Renal cortical epithelial cell (primary cell): ENCODE measurements at regions not wholly inside any gene's neighbourhood (a gene's known extent, or its start where the extent isn't known, plus 50 kb on each side); places are given as distances from the start of the nearest gene placed in this dataset.
A peak's percentile ranks its signal among the peaks of the same experiment; 100 is the strongest.
"Not testable (repeated sequence)": the region's sequence is repeated elsewhere in the genome, so short reads cannot be mapped to it uniquely, and the experiment has no call there.

Source experiments
- DNase-seq: peaks from one replicate; pipeline ENCODE4 v3.0.0-alpha.2; 2011; ENCODE audit warnings: low read depth

DNA sequence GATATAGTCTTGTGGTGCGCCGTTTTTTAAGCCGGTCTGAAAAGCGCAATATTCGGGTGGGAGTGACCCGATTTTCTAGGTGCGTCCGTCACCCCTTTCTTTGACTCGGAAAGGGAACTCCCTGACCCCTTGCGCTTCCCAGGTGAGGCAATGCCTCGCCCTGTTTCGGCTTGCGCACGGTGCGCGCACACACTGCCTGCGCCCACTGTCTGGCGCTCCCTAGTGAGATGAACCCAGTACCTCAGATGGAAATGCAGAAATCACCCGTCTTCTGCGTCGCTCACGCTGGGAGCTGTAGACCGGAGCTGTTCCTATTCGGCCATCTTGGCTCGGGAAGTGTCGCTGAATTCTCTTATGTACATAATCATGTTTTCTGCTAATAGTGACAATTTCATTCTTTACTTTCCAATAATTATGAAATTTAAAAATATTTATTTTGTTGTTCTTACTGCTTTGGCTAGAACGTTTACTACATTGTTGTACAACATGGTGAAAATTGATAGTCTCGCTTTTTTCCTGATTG lies 61.2 kb upstream of the MINDY3 start:
- not testable (repeated sequence) for DNase-seq

DNA sequence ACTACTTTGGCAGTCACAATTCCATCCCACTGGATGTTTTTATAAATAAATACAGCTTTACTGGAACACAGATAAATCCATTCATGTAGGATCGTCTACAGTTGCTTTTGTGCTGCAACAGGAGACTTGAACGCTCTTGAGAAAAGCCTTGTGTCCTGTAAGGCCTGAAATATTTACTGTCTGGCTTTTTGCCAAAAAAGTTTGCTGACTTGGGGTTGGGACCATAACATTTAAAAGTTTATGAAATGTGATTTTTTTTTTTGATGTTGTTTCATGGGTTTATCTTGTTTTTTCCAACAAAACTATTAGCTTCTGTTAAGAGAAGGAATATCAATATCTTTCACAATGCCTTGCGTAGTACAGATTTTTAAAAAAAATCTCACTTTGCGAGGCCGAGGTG lies 71.1 kb upstream of the MINDY3 start:
- no peak for DNase-seq

DNA sequence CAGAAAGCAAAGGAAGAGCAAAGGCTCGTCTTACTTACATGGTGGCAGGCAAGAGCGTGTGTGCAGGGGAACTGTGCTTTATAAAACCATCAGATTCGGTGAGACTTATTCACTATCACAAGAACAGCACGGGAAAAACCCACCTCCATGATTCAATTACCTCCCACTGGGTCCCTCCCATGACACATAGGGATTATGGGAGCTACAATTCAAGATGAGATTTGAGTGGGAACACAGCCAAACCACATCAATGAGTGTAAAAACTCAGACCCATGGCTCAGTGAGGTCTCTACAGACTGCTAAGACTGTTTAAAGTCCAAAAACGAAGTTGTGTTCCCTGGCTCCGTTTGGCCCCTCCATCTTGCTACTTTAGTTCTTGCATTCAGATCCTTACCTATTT lies 79.2 kb upstream of the MINDY3 start:
- not testable (repeated sequence) for DNase-seq

DNA sequence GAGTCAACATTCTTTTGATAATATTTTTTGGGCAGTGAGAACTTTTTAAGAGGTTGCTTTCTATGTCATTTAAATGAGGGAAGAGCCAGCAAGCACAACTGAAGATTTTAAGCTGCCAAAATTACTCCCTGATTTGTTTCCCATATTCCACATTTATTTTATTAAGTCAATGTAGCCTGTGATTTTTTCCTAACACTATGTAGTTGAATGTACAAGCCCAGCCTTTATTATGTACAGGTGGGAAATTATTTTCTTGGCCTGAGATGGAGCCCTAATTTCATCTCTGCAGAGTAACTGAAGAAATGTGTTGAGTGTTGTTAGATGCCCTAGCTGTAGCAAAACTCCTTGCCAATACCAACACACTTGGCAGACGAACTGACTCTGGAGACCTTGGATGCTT lies 83.1 kb upstream of the MINDY3 start:
- DNase-seq = no peak

DNA sequence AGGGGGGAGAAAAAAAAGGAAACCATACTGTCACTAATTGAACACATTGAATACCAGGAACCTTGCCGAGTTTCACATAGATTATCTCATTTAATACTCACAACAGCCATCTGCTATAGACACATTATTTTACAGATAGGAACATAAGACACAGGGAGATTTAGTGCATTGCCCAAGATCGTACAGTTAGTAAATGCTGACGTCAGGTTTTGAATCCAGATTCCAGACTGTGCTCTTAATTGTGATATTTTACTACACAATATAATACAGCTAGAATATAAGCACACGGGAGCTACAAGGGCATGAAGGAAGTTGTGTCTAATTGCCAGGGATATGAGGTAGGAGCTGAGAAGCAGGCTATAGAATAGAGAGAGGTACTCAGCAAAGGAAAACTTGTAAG lies 93.9 kb upstream of the MINDY3 start:
- no peak for DNase-seq

DNA sequence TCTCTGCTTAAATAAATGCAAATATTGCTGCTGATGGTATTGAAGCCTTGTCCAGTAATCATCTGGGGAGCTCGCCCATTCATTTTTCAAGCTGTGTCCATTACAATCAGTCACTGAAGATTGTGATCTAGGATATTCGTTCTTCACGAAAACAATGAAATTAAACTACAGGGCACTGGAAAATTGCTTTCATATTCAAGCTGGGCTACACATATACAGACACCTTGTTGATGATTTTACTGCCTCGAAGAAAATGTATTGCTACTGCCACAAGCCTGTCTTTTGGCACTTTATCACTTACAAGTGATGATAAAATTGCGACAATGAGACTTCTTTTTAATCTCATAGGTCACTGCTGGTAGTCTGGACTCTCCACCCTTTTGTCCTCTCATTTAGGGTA lies 100.0 kb upstream of the MINDY3 start:
- DNase-seq = no peak

DNA sequence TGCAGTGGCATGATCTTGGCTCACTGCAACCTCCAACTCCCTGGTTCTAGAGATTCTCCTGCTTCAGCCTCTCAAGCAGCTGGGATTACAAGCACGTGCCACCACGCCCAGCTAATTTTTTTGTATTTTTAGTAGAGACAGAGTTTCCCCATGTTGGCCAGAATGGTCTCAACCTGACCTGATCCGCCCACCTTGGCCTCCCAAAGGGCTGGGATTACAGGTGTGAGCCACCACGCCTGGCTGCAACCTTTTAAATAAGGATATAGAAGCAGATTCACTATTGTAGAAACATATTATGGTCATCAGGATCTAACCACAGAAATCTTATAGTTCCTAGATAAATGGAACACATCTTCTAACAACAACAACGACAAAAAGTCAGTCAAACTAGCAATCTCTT lies 112.4 kb upstream of the MINDY3 start:
- DNase-seq = not testable (repeated sequence)

DNA sequence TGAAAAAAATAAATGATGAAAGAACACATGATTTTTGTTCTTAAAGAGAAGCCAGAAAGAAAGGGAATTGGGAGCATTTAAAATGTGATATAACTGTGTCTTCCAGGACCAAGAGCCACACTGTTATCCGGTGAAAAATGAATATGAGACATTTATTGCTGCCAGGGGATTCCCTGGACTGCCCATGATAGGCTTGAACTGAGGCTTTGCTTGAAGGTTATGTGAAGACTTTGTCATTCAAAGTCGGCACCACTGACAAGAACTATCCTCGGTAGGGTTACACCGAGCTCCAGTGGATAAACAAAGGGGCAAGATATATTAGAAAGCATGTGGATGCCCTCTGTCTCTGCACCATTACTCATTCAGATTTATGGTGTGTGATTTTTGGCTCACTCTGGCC lies 125.4 kb upstream of the MINDY3 start:
- no peak for DNase-seq

DNA sequence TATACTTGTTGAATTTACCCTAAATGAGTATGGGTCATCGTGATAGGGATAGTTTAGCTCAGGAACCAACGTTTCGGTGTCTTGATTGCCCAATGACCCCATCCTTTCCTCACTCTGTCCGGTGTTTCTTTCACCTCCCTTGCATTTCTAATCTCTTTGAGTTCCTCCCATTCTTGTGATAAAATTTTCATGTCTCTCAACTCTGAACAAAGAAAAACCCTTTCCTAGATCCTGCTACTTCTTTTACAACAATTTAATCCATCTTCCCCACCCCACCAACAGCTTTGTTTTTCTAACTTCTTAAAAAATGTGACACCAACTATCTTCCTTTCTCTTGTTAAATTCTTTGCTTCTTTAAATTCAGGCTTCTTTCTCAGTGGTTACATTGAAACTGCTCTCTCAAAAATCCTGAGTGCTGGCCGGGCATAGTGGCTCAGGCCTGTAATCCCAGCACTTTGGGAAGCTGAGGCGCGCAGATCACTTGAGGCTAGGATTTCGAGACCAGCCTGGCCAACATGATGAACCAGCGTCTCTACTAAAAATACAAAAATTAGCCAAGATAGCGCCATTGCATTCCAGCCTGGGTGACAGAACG lies 130.3 kb upstream of the MINDY3 start:
- DNase-seq = no peak

DNA sequence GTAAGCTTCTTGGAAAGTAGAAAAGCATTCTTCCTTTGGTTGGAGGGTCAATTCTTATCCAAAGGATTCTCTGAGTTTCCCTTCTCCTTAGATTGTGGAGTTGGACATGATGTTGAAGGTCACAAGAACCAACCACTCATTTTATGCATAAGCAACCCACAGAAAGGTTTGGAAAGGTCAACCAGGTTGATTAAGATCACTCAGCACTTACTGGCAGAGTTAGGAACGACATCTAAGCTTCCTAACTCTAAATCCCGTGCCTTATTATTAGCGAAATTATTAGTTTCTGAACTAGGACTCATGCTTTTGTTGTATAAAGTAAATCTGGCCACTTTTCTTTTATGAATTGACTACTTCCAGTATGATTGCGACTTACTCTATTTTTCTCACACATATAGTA lies 137.0 kb upstream of the MINDY3 start:
- DNase-seq = no peak

DNA sequence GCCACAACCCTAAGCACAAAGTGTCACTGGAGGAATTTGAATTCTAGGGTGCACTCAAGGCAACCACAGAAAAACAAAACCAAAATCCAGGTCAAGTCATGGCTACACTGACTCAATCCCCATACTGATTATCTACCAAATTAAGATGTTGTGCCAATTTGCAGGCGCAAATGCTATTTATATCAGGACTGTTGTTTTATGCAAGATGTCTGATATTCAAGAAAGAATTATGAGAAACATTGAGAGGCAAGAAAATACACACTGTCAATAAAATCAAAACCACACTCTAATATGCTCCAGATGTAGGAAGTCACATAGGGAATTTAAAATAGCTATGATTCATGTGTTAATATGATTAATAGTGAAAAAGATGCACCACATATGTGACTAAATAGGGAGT lies 141.3 kb upstream of the MINDY3 start:
- no peak for DNase-seq

DNA sequence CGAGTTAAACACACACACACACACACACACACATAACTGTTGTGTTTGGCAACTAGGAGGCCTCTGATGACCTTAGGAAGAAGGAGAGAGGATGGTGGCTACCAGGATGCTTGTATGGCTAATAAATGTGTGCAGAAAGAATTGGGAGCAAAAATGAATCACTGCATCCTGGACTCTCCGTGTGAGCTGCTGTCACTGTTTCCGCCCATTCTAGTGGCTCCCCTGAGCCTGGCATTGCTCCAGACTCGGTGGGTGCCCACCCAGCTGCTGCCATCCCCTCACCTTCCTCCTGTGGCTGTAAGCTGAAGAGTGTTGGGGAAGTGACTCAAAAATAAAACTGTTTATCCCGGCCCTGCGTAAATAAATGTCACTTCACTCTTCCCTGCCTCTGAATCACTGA lies 149.5 kb upstream of the MINDY3 start:
- DNase-seq = no peak

DNA sequence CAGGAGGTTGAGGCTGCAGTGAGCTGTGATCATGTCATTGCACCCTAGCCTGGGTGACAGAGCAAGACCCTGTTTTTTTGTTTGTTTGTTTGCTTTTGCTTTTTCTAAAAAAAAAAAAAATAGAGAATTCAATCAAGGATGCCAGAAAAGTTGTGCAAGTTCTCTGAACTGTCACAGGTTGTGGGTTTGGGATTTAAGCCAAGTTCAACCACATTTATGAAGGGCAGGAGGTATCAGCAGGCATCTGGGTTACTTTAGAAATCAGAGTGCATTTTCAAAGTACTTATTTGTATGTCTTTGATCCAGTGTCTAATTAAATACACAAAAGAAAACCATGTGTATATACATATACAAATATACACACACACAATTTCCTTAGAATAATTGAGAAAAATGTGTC lies 151.2 kb upstream of the MINDY3 start:
- peak; percentile 13 for DNase-seq

DNA sequence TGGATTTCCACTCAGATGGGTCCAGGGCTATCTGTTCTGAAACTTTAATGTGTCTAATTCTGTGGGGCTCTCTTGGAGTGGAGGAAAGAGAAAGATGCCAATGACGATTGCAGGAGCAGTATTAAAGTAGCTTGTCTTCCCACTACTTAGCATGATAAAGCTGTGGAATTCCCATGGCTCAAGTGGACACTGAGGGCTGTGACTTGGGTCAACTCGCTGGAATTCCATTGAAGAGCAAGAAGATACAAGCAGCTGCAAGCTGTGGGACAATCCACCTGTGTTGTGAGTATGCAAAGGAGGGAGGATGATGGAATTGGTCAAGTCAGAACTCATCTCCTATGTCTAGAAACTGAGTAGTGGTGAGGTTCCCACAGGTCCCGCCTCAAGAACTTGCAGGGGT lies 154.2 kb upstream of the MINDY3 start:
- no peak for DNase-seq

DNA sequence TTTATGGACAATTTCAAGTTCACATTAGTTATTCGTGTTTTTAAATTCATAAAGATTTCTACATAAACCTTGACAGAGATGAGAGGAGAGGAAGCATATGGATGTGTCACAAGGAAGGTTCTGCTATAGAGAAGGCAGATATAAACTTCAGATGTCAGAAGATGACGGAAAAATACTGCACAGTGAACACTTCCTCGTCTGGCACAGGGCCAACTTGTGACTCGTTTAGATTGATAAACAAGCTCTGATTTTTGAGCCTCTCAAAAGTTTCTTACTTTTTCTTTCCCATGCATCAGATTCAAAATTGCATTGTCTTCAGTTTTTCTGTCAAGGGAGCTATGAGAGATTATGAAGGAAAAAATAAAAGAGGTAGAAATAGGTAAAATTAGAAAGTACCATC lies 156.4 kb upstream of the MINDY3 start:
- DNase-seq = no peak

DNA sequence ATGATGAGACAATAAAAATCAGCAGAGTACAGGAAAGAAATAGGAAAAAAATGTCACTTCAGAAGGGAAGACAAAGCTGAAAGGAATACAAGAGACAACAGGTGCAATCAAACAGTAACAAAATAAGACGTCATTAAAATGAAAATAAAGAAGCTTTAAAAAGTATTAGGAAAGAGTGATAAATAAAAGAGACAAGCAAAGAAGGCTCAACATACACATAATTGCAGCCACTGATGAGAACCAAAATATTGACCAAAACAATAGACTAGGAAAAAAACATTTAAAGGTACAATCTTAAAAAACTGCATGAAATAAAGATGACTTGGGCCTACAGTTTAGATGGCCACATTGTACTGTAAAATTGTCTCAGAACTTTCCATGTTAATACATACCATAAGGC lies 160.5 kb upstream of the MINDY3 start:
- DNase-seq = no peak

DNA sequence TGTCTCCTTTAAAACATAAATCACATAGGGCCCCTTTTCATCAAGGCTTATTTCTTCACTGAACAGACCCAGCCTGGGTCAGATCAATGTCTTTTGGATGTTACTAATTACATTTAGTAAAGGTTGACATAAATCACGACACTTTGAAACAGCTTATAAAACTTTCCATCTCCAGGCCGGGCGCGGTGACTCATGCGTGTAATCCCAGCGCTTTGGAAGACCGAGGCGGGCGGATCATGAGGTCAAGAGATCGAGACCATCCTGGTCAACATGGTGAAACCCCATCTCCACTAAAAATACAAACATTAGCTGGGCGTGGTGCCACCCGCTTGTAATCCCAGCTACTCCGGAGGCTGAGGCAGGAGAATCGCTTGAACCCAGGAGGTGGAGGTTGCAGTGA lies 166.5 kb upstream of the MINDY3 start:
- not testable (repeated sequence) for DNase-seq

DNA sequence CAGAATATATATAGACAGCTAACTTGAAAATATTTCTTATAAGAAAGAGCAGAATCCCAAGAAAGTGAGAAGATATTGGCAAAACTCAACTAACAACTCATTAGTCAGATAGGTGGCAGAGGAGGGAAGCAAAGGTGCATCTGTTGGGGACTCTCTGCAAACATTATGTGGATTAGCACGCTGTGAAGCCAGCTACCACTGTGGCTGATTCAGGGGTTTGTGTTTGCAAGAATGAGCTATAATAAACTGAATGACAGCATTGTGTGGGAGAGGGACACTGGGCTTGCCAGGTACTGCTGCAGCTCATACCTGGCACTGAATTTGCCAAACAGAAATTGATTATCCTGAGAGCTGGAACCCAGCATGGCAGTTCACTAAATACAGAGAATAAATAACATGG lies 170.3 kb upstream of the MINDY3 start:
- no peak for DNase-seq

DNA sequence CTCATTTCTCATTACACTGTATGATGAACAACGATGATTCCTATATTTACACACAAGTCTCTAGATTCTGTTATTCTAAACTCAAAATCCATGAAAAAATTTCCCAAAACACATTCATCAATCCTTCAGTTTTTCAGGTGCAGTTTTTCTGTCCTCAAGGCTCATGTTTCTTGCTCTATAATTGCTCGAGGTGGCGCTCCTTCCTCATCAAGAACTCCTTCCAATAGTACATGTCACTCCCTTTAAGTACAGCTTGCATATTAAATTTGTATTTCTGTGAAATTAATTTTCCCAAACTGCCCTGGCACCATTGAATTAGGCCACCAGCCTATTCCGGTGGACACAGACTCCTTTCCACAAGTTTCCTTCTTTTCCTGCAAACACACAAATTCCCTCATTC lies 188.7 kb upstream of the MINDY3 start:
- DNase-seq = no peak

DNA sequence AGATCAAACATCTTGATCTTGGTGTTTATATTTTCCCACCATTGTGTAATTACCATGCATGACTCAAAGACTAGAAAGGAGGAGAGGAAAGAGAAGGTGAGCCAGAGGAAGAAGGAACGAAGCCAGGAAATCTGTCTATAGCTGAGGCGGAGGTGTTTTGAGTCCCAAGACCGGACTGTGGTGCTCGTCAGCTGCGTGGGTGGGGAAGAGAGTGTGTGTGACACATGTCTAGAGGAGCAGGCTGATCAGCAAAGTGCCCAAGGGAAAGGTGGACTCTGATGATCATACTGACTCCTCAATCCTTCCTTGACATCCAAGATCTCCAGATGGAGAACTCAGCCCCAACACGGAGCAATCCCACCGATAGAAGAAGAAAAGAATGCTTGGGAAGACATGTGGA lies 189.5 kb upstream of the MINDY3 start:
- no peak for DNase-seq

DNA sequence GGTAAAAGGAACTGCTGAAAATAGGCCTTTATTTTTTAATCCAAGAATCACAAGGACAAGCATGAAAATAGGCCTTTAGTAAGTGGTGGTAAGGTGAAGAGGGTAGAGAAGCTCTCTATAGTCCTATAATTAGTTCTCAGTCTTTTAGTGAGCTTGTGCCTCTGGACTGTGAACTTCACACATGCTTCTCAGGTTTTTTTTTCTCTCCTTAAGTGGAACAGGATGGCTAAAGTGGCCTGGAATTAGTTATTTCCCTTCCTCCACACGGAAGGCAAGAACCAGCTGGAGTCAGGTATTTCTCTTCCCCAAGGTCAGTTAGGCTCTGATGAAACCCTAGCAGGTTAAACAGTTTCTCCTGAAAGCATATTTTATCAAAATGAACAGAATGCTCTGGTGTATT lies 203.0 kb upstream of the MINDY3 start:
- DNase-seq = no peak

DNA sequence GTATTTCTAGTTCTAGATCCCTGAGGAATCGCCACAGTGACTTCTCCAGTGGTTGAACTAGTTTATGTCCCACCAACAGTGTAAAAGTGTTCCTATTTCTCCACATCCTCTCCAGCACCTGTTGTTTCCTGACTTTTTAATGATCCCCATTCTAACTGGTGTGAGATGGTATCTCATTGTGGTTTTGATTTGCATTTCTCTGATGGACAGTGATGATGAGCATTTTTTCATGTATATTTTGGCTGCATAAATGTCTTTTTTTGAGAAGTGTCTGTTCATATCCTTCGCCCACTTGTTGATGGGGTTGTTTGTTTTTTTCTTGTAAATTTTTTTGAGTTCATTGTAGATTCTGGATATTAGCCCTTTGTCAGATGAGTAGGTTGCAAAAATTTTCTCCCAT lies 223.2 kb upstream of the MINDY3 start:
- DNase-seq = not testable (repeated sequence)

DNA sequence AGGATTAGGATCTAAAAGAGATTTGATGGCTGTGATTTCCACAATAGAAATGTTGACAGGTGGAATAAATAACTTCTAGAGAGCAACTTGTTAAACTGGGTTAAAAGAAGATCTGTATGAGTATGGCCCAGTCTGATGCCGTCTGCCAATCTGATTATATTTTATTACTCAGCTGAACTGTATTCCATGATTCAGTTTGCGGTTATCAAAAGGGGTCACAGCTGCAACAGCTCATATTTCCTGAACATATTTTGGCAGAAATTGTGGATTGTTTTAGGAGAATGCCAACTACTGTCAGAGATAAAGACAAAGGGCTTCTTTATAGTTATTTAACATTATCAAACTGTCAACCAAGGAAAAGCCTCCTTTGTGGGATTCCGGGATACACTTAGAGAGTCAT lies 244.8 kb upstream of the MINDY3 start:
- DNase-seq = no peak
